Activated CD4-positive, alpha-beta T cell treated with anti-CD3 and anti-CD28 coated beads for 36 hours (primary cell): ENCODE measurements at regions not wholly inside any gene's neighbourhood (a gene's known extent, or its start where the extent isn't known, plus 50 kb on each side); places are given as distances from the start of the nearest gene placed in this dataset.
"Not testable (repeated sequence)": the region's sequence is repeated elsewhere in the genome, so short reads cannot be mapped to it uniquely, and the experiment has no call there.

Experiments used
- ATAC-seq: fragments of 200-7000 bp; cut with Tn5 transposase; one replicate; pipeline ENCODE4 v1.10.0; 2021; ENCODE audit warnings: mild to moderate bottlenecking, moderate library complexity
- CTCF ChIA-PET: fragments of 350-600 bp; sonication (Branson Sonifier 250); formaldehyde crosslinking; loops from one replicate; lab custom pipeline; 2021; ENCODE audit warnings: antibody characterized with exemption; lab: Charles Lee
- POLR2A ChIA-PET: fragments of 350-600 bp; sonication (Branson Sonifier 250); formaldehyde crosslinking; loops from one replicate; lab custom pipeline; 2021; ENCODE audit warnings: antibody characterized with exemption, inconsistent platforms; lab: Charles Lee
- DNase-seq: peaks from one replicate; pipeline ENCODE4 v3.0.0-alpha.2; 2020
- H3K27ac Mint-ChIP-seq: one replicate; pipeline ENCODE4 v1.8.0; 2021; ENCODE audit warnings: mixed read lengths
- H3K27me3 Mint-ChIP-seq: one replicate; pipeline ENCODE4 v1.8.0; 2021; ENCODE audit warnings: mixed read lengths
- H3K36me3 Mint-ChIP-seq: one replicate; pipeline ENCODE4 v1.8.0; 2021; ENCODE audit warnings: low read depth, mixed read lengths
- H3K4me1 Mint-ChIP-seq: one replicate; pipeline ENCODE4 v1.8.0; 2021; ENCODE audit warnings: mixed read lengths
- H3K4me3 Mint-ChIP-seq: one replicate; pipeline ENCODE4 v1.8.0; 2021; ENCODE audit warnings: mild to moderate bottlenecking, moderate library complexity, mixed read lengths
- H3K9me3 Mint-ChIP-seq: one replicate; pipeline ENCODE4 v1.8.0; 2021; ENCODE audit warnings: low read depth, mixed read lengths
- intact Hi-C, 2 experiments: fragments of 100-400 bp; cut with DNase I in 1 of 2; cut with micrococcal nuclease in 1 of 2; formaldehyde crosslinking; loops; one replicate each; pipeline versions ENCODE4 v1.14.2 to v1.15.1; 2022 to 2024; cut with DNase I, micrococcal nuclease

GRCh38 chr11:96560727-96561126, 170.9 kb downstream of the JRKL start:
- CTCF ChIA-PET, intact Hi-C loops: not testable (repeated sequence)

GRCh38 chr11:96567176-96567575, 177.4 kb downstream of the JRKL start:
- no peak overlapping the region for H3K27ac Mint-ChIP-seq
- POLR2A ChIA-PET: no interaction called here

More at GRCh38 chr11:96560727-96561126, 170.9 kb downstream of the JRKL start:
- POLR2A ChIA-PET, H3K36me3 Mint-ChIP-seq, H3K4me3 Mint-ChIP-seq, ATAC-seq, H3K4me1 Mint-ChIP-seq, DNase-seq, H3K27me3 Mint-ChIP-seq, H3K27ac Mint-ChIP-seq, H3K9me3 Mint-ChIP-seq: not testable (repeated sequence)

GRCh38 chr11:96567667-96568066, 177.9 kb downstream of the JRKL start:
- ATAC-seq (peak; percentile 49), DNase-seq (no peak)
- CTCF ChIA-PET: interaction anchor here (1.4 kb wide), 1 partner anchor 103 kb away, joined by 6 read pairs; no protein-coding TSS in a partner anchor
- Mint-ChIP-seq H3K27me3 (no peaks in the 10 kb centered on the region), H3K36me3 (no peaks in the 10 kb centered on the region), H3K4me3 (no peak overlapping the region), H3K4me1 (no peaks in the 10 kb centered on the region), H3K27ac (no peak overlapping the region), H3K9me3 (no peaks in the 10 kb centered on the region)
- POLR2A ChIA-PET: no interaction called here
- intact Hi-C loops: no loop called here

More at GRCh38 chr11:96567176-96567575, 177.4 kb downstream of the JRKL start:
- Mint-ChIP-seq H3K4me3 (no peak overlapping the region), H3K27me3 (no peaks in the 10 kb centered on the region), H3K9me3 (no peaks in the 10 kb centered on the region), H3K36me3 (no peaks in the 10 kb centered on the region), H3K4me1 (no peaks in the 10 kb centered on the region)
- DNase-seq: no peak
- CTCF ChIA-PET: interaction anchor here (1.4 kb wide), 1 partner anchor 102 kb away, joined by 6 read pairs; no protein-coding TSS in a partner anchor
- intact Hi-C loops: no loop called here
- peak; percentile 74 for ATAC-seq

GRCh38 chr11:96576383-96576782, 186.6 kb downstream of the JRKL start:
- Mint-ChIP-seq H3K9me3 (no peaks in the 10 kb centered on the region), H3K36me3 (no peaks in the 10 kb centered on the region), H3K27ac (no peak overlapping the region), H3K4me1 (no peaks in the 10 kb centered on the region), H3K27me3 (no peaks in the 10 kb centered on the region), H3K4me3 (no peak overlapping the region)
- no peak for DNase-seq
- POLR2A ChIA-PET: no interaction called here
- intact Hi-C loops: no loop called here
- ATAC-seq: no peak
- CTCF ChIA-PET: interaction anchor here (1.2 kb wide), 1 partner anchor 112 kb away, joined by 6 read pairs; no protein-coding TSS in a partner anchor

GRCh38 chr11:96578379-96578778, 188.6 kb downstream of the JRKL start:
- Mint-ChIP-seq H3K4me1 (no peaks in the 10 kb centered on the region), H3K4me3 (no peak overlapping the region), H3K36me3 (no peaks in the 10 kb centered on the region), H3K27me3 (no peaks in the 10 kb centered on the region), H3K27ac (no peak overlapping the region), H3K9me3 (no peaks in the 10 kb centered on the region)
- ChIA-PET POLR2A (no interaction called here), CTCF (no interaction called here)
- ATAC-seq: no peak
- intact Hi-C loops: no loop called here
- DNase-seq: no peak

GRCh38 chr11:96579656-96580055, 189.8 kb downstream of the JRKL start:
- no peak overlapping the region for H3K4me3 Mint-ChIP-seq
- intact Hi-C loops: no loop called here
- H3K27me3 Mint-ChIP-seq: no peaks in the 10 kb centered on the region
- no peaks in the 10 kb centered on the region for H3K36me3 Mint-ChIP-seq
- H3K4me1 Mint-ChIP-seq: no peaks in the 10 kb centered on the region
- ChIA-PET POLR2A (interaction anchor here (0.7 kb wide), 1 partner anchor 563 kb away, joined by 3 read pairs; no protein-coding TSS in a partner anchor), CTCF (interaction anchor here (0.6 to 0.7 kb wide), 3 partner anchors 135 to 1440 kb away, joined by 3 read pairs; no protein-coding TSS in a partner anchor)
- DNase-seq: no peak
- ATAC-seq: no peak
- no peak overlapping the region for H3K27ac Mint-ChIP-seq
- H3K9me3 Mint-ChIP-seq: peaks cover 4% of the 10 kb centered on the region

- H3K27me3 Mint-ChIP-seq: no peaks in the 10 kb centered on the region
- POLR2A ChIA-PET: no interaction called here
- CTCF ChIA-PET: no interaction called here
- no peak for DNase-seq
- intact Hi-C loops: no loop called here
- no peak overlapping the region for H3K27ac Mint-ChIP-seq
- no peaks in the 10 kb centered on the region for H3K4me1 Mint-ChIP-seq
- no peak overlapping the region for H3K4me3 Mint-ChIP-seq
- H3K9me3 Mint-ChIP-seq: peaks cover 4% of the 10 kb centered on the region
- no peaks in the 10 kb centered on the region for H3K36me3 Mint-ChIP-seq
- no peak for ATAC-seq
These were observed 190.7 kb downstream of the JRKL start for GRCh38 chr11:96580476-96581040.

GRCh38 chr11:96585944-96586880, 196.4 kb downstream of the JRKL start:
- H3K9me3 Mint-ChIP-seq, H3K27me3 Mint-ChIP-seq, intact Hi-C loops, H3K4me3 Mint-ChIP-seq, H3K27ac Mint-ChIP-seq, ATAC-seq, H3K4me1 Mint-ChIP-seq, DNase-seq, H3K36me3 Mint-ChIP-seq, CTCF ChIA-PET, POLR2A ChIA-PET: not testable (repeated sequence)

- ATAC-seq, POLR2A ChIA-PET, H3K27ac Mint-ChIP-seq, H3K9me3 Mint-ChIP-seq, CTCF ChIA-PET, H3K4me1 Mint-ChIP-seq, DNase-seq, H3K36me3 Mint-ChIP-seq, intact Hi-C loops, H3K4me3 Mint-ChIP-seq, H3K27me3 Mint-ChIP-seq: not testable (repeated sequence)
These were observed 199.0 kb downstream of the JRKL start for GRCh38 chr11:96588793-96589192.

- ATAC-seq: no peak
- Mint-ChIP-seq H3K27ac (no peak overlapping the region), H3K36me3 (no peaks in the 10 kb centered on the region), H3K9me3 (no peaks in the 10 kb centered on the region), H3K4me3 (no peak overlapping the region), H3K4me1 (no peaks in the 10 kb centered on the region), H3K27me3 (no peaks in the 10 kb centered on the region)
- POLR2A ChIA-PET: no interaction called here
- CTCF ChIA-PET: interaction anchor here (0.6 kb wide), 1 partner anchor 61 kb away, joined by 3 read pairs; no protein-coding TSS in a partner anchor
- intact Hi-C loops: no loop called here
- DNase-seq: no peak
These were observed 205.2 kb downstream of the JRKL start for GRCh38 chr11:96595011-96595410.

GRCh38 chr11:96607864-96608558, 218.2 kb downstream of the JRKL start:
- H3K27ac Mint-ChIP-seq: no peak overlapping the region
- H3K9me3 Mint-ChIP-seq: no peaks in the 10 kb centered on the region
- CTCF ChIA-PET: interaction anchor here (0.8 kb wide), 1 partner anchor 639 kb away, joined by 3 read pairs; no protein-coding TSS in a partner anchor
- H3K4me3 Mint-ChIP-seq: no peak overlapping the region
- ATAC-seq (no peak), DNase-seq (no peak)
- POLR2A ChIA-PET: no interaction called here
- no peaks in the 10 kb centered on the region for H3K4me1 Mint-ChIP-seq
- intact Hi-C loops: no loop called here
- H3K27me3 Mint-ChIP-seq: no peaks in the 10 kb centered on the region
- H3K36me3 Mint-ChIP-seq: no peaks in the 10 kb centered on the region
